GM18951 (cell line): ENCODE measurements at regions not wholly inside any gene's neighbourhood (a gene's known extent, or its start where the extent isn't known, plus 50 kb on each side); places are given as distances from the start of the nearest gene placed in this dataset.

ENCODE experiments used
- POLR2A ChIP-seq: IDR thresholded peaks from 4 replicates; pipeline ENCODE4 v1.6.1; 2011; ENCODE audit warnings: mild to moderate bottlenecking; ENCODE audit not compliant: insufficient read length, insufficient read depth; ENCODE audit errors: extremely low read depth
- in situ Hi-C: fragments of 300-500 bp; cut with MboI; formaldehyde crosslinking; loops from one replicate; pipeline ENCODE4 v1.12.0; 2022; ENCODE audit warnings: low sequenced_read_pairs, mixed read lengths, inconsistent platforms; ENCODE audit not compliant: unreplicated experiment

- in situ Hi-C loops, result loop anchor here (25.0 kb wide), 2 partner anchors 388 to 613 kb away; no protein-coding TSS in a partner anchor
- no peak for TF ChIP-seq POLR2A
These were observed 424.5 kb downstream of the DMRT2 start for GRCh38 chr9:1474671-1475070.

- TF ChIP-seq POLR2A, result no peak
- in situ Hi-C loops, result no loop called here
These were observed 440.4 kb downstream of the DMRT2 start for GRCh38 chr9:1490341-1491232.

- no peak for TF ChIP-seq POLR2A
- in situ Hi-C loops, result no loop called here
These were observed 442.0 kb downstream of the DMRT2 start for GRCh38 chr9:1492156-1492555.

- in situ Hi-C loops, result no loop called here
- no peak for TF ChIP-seq POLR2A
These were observed 445.3 kb downstream of the DMRT2 start for GRCh38 chr9:1495282-1496030.

- no peak for TF ChIP-seq POLR2A
- in situ Hi-C loops, result no loop called here
These were observed 455.3 kb downstream of the DMRT2 start for GRCh38 chr9:1505489-1505888.

- in situ Hi-C loops, result no loop called here
- TF ChIP-seq POLR2A, result no peak
These were observed 460.6 kb downstream of the DMRT2 start for GRCh38 chr9:1510712-1511111.

GRCh38 chr9:1513105-1513504 is 462.9 kb downstream of the DMRT2 start:
- no peak for TF ChIP-seq POLR2A
- in situ Hi-C loops, result no loop called here

GRCh38 chr9:1514250-1514649 is 464.1 kb downstream of the DMRT2 start:
- in situ Hi-C loops, result no loop called here
- no peak for TF ChIP-seq POLR2A

GRCh38 chr9:1514776-1515363 is 464.7 kb downstream of the DMRT2 start:
- in situ Hi-C loops, result no loop called here

GRCh38 chr9:1515557-1515956 is 465.4 kb downstream of the DMRT2 start:
- TF ChIP-seq POLR2A, result no peak
- in situ Hi-C loops, result no loop called here

More at GRCh38 chr9:1514776-1515363, 464.7 kb downstream of the DMRT2 start:
- TF ChIP-seq POLR2A, result no peak

- in situ Hi-C loops, result no loop called here
These were observed 471.4 kb downstream of the DMRT2 start for GRCh38 chr9:1521547-1521946.

GRCh38 chr9:1522219-1522767 is 472.1 kb downstream of the DMRT2 start:
- in situ Hi-C loops, result no loop called here

More at GRCh38 chr9:1521547-1521946, 471.4 kb downstream of the DMRT2 start:
- no peak for TF ChIP-seq POLR2A

GRCh38 chr9:1528456-1528855 is 478.3 kb downstream of the DMRT2 start:
- no peak for TF ChIP-seq POLR2A
- in situ Hi-C loops, result no loop called here

More at GRCh38 chr9:1522219-1522767, 472.1 kb downstream of the DMRT2 start:
- no peak for TF ChIP-seq POLR2A
